Cardiac muscle cell (in vitro differentiated cells and primary cell): ENCODE measurements at regions not wholly inside any gene's neighbourhood (a gene's known extent, or its start where the extent isn't known, plus 50 kb on each side); places are given as distances from the start of the nearest gene placed in this dataset.

Experiments used
- DNase-seq, 2 donors: peaks; one replicate each; pipeline versions ENCODE4 v3.0.0 to v3.0.0-alpha.2; 2010 to 2017; ENCODE audit warnings: low read depth in 1 of 2, low spot score in 1 of 2
- H3K27ac ChIP-seq: fragments of 200-600 bp; sonication (generic); 2 replicates; pipeline ENCODE4 v1.5.1; 2016
- H3K27me3 ChIP-seq: fragments of 200-600 bp; sonication (generic); 2 replicates; pipeline ENCODE4 v1.6.0; 2016; ENCODE audit warnings: control low read depth
- H3K36me3 ChIP-seq: fragments of 200-600 bp; sonication (generic); 2 replicates; pipeline ENCODE4 v1.5.1; 2016; ENCODE audit warnings: control low read depth
- H3K4me1 ChIP-seq: fragments of 200-600 bp; sonication (generic); 2 replicates; pipeline ENCODE4 v1.8.1; 2017; ENCODE audit warnings: low read depth, mild to moderate bottlenecking, mixed run types
- H3K4me3 ChIP-seq: fragments of 200-600 bp; sonication (generic); 2 replicates; pipeline ENCODE4 v1.5.1; 2016; ENCODE audit warnings: mild to moderate bottlenecking
- H3K9me3 ChIP-seq: fragments of 200-600 bp; sonication (generic); 2 replicates; pipeline ENCODE4 v1.5.1; 2017; ENCODE audit warnings: low read depth, mild to moderate bottlenecking, control low read depth
- CTCF ChIP-seq: IDR thresholded peaks from 2 replicates; pipeline ENCODE4 v1.5.1; 2012; ENCODE audit warnings: low read depth, mild to moderate bottlenecking, low read length

DNA sequence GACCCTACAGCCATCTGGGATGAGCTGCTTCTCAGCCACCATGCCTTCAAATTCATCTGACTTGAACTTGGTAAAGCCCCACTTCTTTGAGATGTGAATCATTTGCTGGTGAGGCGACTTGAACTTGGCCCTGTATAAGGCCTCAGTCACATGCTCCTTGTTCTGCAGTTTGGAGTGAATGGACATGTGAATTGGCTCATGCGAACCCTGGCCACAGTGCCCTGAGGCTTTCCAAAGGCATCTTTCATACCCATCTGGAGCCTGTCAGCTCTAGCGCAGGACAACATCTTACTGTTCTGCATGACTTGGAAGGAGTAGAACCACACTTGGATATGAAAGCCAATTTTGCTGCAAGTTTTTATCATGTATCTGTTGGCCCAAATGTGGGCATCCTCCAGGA, 244.0 kb upstream of the FAM83B start:
- DNase-seq, result no peak
- Histone ChIP-seq H3K9me3 (no peaks in the 10 kb centered on the region), H3K27ac (no peak overlapping the region), H3K36me3 (no peaks in the 10 kb centered on the region), H3K4me3 (no peak overlapping the region), H3K27me3 (no peaks in the 10 kb centered on the region), H3K4me1 (no peaks in the 10 kb centered on the region)
- TF ChIP-seq CTCF, result no peak

DNA sequence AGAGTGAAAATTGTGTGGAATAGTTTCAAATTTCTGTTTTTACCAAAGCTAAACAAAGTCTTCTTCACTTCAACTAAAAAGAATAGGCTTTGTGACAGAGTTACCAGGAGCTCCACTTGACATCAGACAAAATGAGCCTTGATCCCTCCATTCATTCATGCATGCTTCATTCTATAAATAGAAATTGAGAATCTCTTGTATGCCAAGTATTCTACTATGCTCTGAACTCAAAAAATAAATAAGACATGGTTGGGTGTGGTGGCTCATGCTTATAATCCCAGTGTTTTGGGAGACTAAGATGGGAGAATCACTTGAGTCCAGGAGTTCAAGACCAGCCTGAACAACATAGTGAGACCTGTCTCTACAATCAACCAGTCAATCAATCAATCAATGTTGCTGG, 236.6 kb upstream of the FAM83B start:
- no peak for TF ChIP-seq CTCF
- DNase-seq, result no peak
- H3K36me3 ChIP-seq, result no peaks in the 10 kb centered on the region
- H3K9me3 ChIP-seq, result no peaks in the 10 kb centered on the region
- H3K4me1 ChIP-seq, result no peaks in the 10 kb centered on the region
- H3K4me3 ChIP-seq, result no peak overlapping the region
- H3K27ac ChIP-seq, result no peak overlapping the region
- no peaks in the 10 kb centered on the region for H3K27me3 ChIP-seq

DNA sequence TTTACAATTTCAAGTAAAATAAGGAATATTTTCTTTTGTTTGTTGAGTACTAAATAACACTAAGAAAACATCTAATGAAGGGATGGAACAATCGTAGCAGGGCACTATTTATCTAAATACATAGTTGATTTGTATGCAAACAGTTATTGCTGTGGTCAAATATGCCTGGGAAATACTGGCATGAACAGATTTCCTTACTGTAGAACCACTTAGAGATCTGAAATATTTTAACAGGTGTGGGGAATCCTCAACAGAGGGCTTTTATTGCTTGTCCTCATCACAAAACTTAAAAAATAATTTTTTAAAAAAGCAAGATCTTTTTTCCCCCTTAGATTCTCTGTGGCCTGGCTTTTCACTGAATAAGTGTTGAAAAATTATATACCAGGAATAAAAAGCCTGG, 233.0 kb upstream of the FAM83B start:
- H3K4me3 ChIP-seq, result no peak overlapping the region
- no peaks in the 10 kb centered on the region for H3K9me3 ChIP-seq
- no peaks in the 10 kb centered on the region for H3K36me3 ChIP-seq
- H3K4me1 ChIP-seq, result no peaks in the 10 kb centered on the region
- DNase-seq, result no peak
- no peak for TF ChIP-seq CTCF
- no peaks in the 10 kb centered on the region for H3K27me3 ChIP-seq
- no peak overlapping the region for H3K27ac ChIP-seq

- Histone ChIP-seq H3K4me1 (no peaks in the 10 kb centered on the region), H3K27me3 (no peaks in the 10 kb centered on the region), H3K4me3 (no peak overlapping the region), H3K36me3 (no peaks in the 10 kb centered on the region), H3K9me3 (no peaks in the 10 kb centered on the region), H3K27ac (no peak overlapping the region)
- TF ChIP-seq CTCF, result no peak
- no peak for DNase-seq
Observed at GRCh38 chr6:54614499-54615195, 231.9 kb upstream of the FAM83B start.

DNA sequence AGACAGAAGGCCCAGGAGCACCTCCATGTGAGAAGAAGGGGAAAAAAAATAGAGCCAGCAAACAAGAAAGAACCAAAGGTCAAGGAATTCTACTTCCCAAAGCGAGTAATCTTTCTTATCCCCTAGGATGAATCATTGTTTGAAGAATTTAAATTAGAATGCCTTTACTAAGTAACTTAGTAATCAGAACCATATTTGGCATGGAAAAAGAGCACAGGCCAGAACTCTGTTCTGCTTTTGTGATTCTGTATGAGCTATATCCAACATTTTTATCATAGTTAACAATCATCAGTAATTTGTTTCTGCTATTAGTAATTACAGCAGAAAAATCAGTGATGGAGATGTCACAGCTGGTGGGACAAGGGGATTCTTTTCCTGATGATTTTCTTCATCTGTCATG, 228.8 kb upstream of the FAM83B start:
- no peak for TF ChIP-seq CTCF
- no peaks in the 10 kb centered on the region for H3K27me3 ChIP-seq
- no peaks in the 10 kb centered on the region for H3K9me3 ChIP-seq
- no peaks in the 10 kb centered on the region for H3K36me3 ChIP-seq
- H3K4me3 ChIP-seq, result no peak overlapping the region
- no peak overlapping the region for H3K27ac ChIP-seq
- DNase-seq, result peak in 1 of 2 donors; percentile 76
- H3K4me1 ChIP-seq, result no peaks in the 10 kb centered on the region

- no peak for DNase-seq
- H3K4me1 ChIP-seq, result no peaks in the 10 kb centered on the region
- TF ChIP-seq CTCF, result no peak
- H3K9me3 ChIP-seq, result no peaks in the 10 kb centered on the region
- H3K36me3 ChIP-seq, result no peaks in the 10 kb centered on the region
- H3K27ac ChIP-seq, result no peak overlapping the region
- H3K27me3 ChIP-seq, result no peaks in the 10 kb centered on the region
- H3K4me3 ChIP-seq, result no peak overlapping the region
Observed at GRCh38 chr6:54618572-54618971, 228.0 kb upstream of the FAM83B start.
